H1 (cell line): ENCODE measurements at regions not wholly inside any gene's neighbourhood (a gene's known extent, or its start where the extent isn't known, plus 50 kb on each side); places are given as distances from the start of the nearest gene placed in this dataset.

ENCODE experiments used
- CTCF ChIA-PET: fragments of 300-600 bp; sonication (Branson Sonifier 250); formaldehyde crosslinking; loops from one replicate; lab custom pipeline; 2021; ENCODE audit not compliant: partially characterized antibody; lab: Charles Lee
- POLR2A ChIA-PET: fragments of 300-600 bp; sonication (Branson Sonifier 250); formaldehyde crosslinking; loops from one replicate; lab custom pipeline; 2021; ENCODE audit warnings: inconsistent platforms; ENCODE audit not compliant: partially characterized antibody; lab: Charles Lee
- DNase-seq, 2 experiments: peaks; one replicate each; pipeline versions ENCODE4 v3.0.0 to v3.0.0-alpha.2; 2010 to 2022; ENCODE audit warnings: low spot score in 2 of 2, low read depth in 1 of 2, mixed read lengths in 1 of 2
- FAIRE-seq: peaks from 2 replicates; lab custom pipeline; 2011; peaks lifted over from hg19 to GRCh38; lab: Jason Lieb, UNC
- H2AFZ ChIP-seq: 2 replicates; pipeline ENCODE4 v1.8.1; 2012; ENCODE audit warnings: low read length, inconsistent platforms
- H2AK5ac ChIP-seq: 2 replicates; pipeline ENCODE4 v1.6.1; 2013; ENCODE audit warnings: low read depth, low read length
- H2BK120ac ChIP-seq: replicated peaks from 2 replicates; pipeline ENCODE3; 2013; ENCODE audit warnings: low read depth, low read length, inconsistent platforms
- H2BK12ac ChIP-seq: 2 replicates; pipeline ENCODE4 v1.6.1; 2013; ENCODE audit warnings: low read depth, low read length
- H2BK15ac ChIP-seq: 2 replicates; pipeline ENCODE4 v1.6.1; 2013; ENCODE audit warnings: low read length
- H2BK20ac ChIP-seq: 2 replicates; pipeline ENCODE4 v1.6.1; 2013; ENCODE audit warnings: low read length
- H2BK5ac ChIP-seq: 2 replicates; pipeline ENCODE4 v1.6.1; 2013; ENCODE audit warnings: low read depth, low read length
- H3K14ac ChIP-seq: 2 replicates; pipeline ENCODE4 v1.6.1; 2013; ENCODE audit warnings: inconsistent platforms; ENCODE audit not compliant: insufficient read length
- H3K18ac ChIP-seq: 2 replicates; pipeline ENCODE4 v1.6.1; 2013; ENCODE audit warnings: low read length; ENCODE audit errors: extremely low read depth
- H3K23ac ChIP-seq: 2 replicates; pipeline ENCODE4 v1.6.1; 2013; ENCODE audit warnings: inconsistent platforms; ENCODE audit not compliant: insufficient read length
- H3K23me2 ChIP-seq: 2 replicates; pipeline ENCODE4 v1.6.1; 2013; ENCODE audit warnings: low read depth, low read length
- H3K27ac ChIP-seq: 2 replicates; pipeline ENCODE4 v1.6.1; 2011; ENCODE audit warnings: low read depth, low read length, inconsistent platforms
- H3K27me3 ChIP-seq, 4 experiments: replicated peaks in 1 of 4; 1 replicate in 1 of 4; 2 replicates in 3 of 4; pipeline versions ENCODE4 v1.6.1 to v1.8.1; 2011 to 2013; ENCODE audit warnings: low read length in 3 of 4, mild to moderate bottlenecking in 3 of 4, inconsistent platforms in 2 of 4, mixed read lengths in 2 of 4, moderate library complexity in 1 of 4; ENCODE audit not compliant: control insufficient read depth in 3 of 4, insufficient read depth in 3 of 4; ENCODE audit errors: extremely low read depth in 1 of 4
- H3K36me3 ChIP-seq, 4 experiments: 2 replicates each; pipeline versions ENCODE4 v1.6.1 to v1.8.1; 2011 to 2013; ENCODE audit warnings: mild to moderate bottlenecking in 4 of 4, low read length in 3 of 4, moderate library complexity in 2 of 4, control low read depth in 1 of 4, inconsistent platforms in 1 of 4; ENCODE audit not compliant: insufficient read depth in 4 of 4, control insufficient read depth in 2 of 4
- H3K4ac ChIP-seq: replicated peaks from 2 replicates; pipeline ENCODE3; 2013; ENCODE audit warnings: low read length, low read depth, mixed read lengths, inconsistent platforms; ENCODE audit not compliant: insufficient read length
- H3K4me1 ChIP-seq, 4 experiments: replicated peaks in 1 of 4; 1 replicate in 1 of 4; 2 replicates in 3 of 4; pipeline versions ENCODE4 v1.6.1 to v1.8.1; 2011 to 2013; ENCODE audit warnings: low read length in 3 of 4, inconsistent platforms in 2 of 4, mixed read lengths in 1 of 4; ENCODE audit not compliant: insufficient read depth in 4 of 4, control insufficient read depth in 3 of 4
- H3K4me2 ChIP-seq, 2 experiments: 2 replicates each; pipeline versions ENCODE4 v1.6.1 to v1.8.1; 2011 to 2013; ENCODE audit warnings: low read depth in 2 of 2, low read length in 2 of 2, control low read depth in 1 of 2, inconsistent platforms in 1 of 2, mild to moderate bottlenecking in 1 of 2; ENCODE audit not compliant: insufficient read depth in 1 of 2
- H3K4me3 ChIP-seq, 4 experiments: fragments of 200-600, 300-600 bp in 1 of 4; sonication (generic), shearing (Covaris generic), sonication (Bioruptor Twin) in 1 of 4; 2 replicates each; pipeline versions ENCODE4 v1.5.1 to v1.8.1; 2011 to 2016; ENCODE audit warnings: low read length in 4 of 4, low read depth in 3 of 4, control low read depth in 2 of 4, inconsistent platforms in 2 of 4, mild to moderate bottlenecking in 2 of 4, mixed read lengths in 1 of 4, moderate library complexity in 1 of 4; ENCODE audit not compliant: insufficient read depth in 2 of 4; ENCODE audit errors: extremely low read depth in 1 of 4
- H3K56ac ChIP-seq: replicated peaks from 2 replicates; pipeline ENCODE3; 2013; ENCODE audit warnings: low read depth, mild to moderate bottlenecking, mixed read lengths, low read length, inconsistent platforms; ENCODE audit not compliant: insufficient read length
- H3K79me1 ChIP-seq: 2 replicates; pipeline ENCODE4 v1.6.1; 2013; ENCODE audit warnings: low read depth, low read length, control low read depth
- H3K79me2 ChIP-seq, 2 experiments: 2 replicates each; pipeline versions ENCODE4 v1.6.1 to v1.8.1; 2012 to 2013; ENCODE audit warnings: low read length in 2 of 2, mild to moderate bottlenecking in 2 of 2, inconsistent platforms in 1 of 2; ENCODE audit not compliant: insufficient read depth in 2 of 2, control insufficient read depth in 1 of 2
- H3K9ac ChIP-seq, 4 experiments: replicated peaks in 1 of 4; 1 replicate in 1 of 4; 2 replicates in 3 of 4; pipeline versions ENCODE4 v1.6.1 to v1.8.1; 2011 to 2013; ENCODE audit warnings: low read depth in 3 of 4, low read length in 3 of 4, control low read depth in 2 of 4, mild to moderate bottlenecking in 2 of 4, moderate library complexity in 2 of 4, inconsistent platforms in 1 of 4; ENCODE audit errors: extremely low read depth in 1 of 4
- H3K9me3 ChIP-seq, 2 experiments: 2 replicates each; pipeline versions ENCODE4 v1.6.1 to v1.8.1; 2012 to 2013; ENCODE audit warnings: mild to moderate bottlenecking in 2 of 2, moderate library complexity in 2 of 2, control low read depth in 1 of 2, inconsistent platforms in 1 of 2, low read depth in 1 of 2, low read length in 1 of 2, mixed read lengths in 1 of 2; ENCODE audit not compliant: insufficient read depth in 2 of 2
- H4K20me1 ChIP-seq, 2 experiments: replicated peaks in 1 of 2; 2 replicates each; pipeline versions ENCODE3 to v1.8.1; 2011 to 2013; ENCODE audit warnings: inconsistent platforms in 2 of 2, low read length in 2 of 2, mild to moderate bottlenecking in 1 of 2; ENCODE audit not compliant: insufficient read depth in 2 of 2, control insufficient read depth in 1 of 2
- H4K5ac ChIP-seq: 2 replicates; pipeline ENCODE4 v1.6.1; 2013; ENCODE audit warnings: low read length, low read depth, mixed read lengths, inconsistent platforms; ENCODE audit not compliant: insufficient read length
- H4K8ac ChIP-seq: 2 replicates; pipeline ENCODE4 v1.8.0; 2013; ENCODE audit warnings: mild to moderate bottlenecking, moderate library complexity, low read length, inconsistent platforms; ENCODE audit not compliant: insufficient read depth; ENCODE audit errors: extremely low read depth
- H4K91ac ChIP-seq: replicated peaks from 2 replicates; pipeline ENCODE3; 2013; ENCODE audit warnings: low read length, mixed read lengths, inconsistent platforms; ENCODE audit not compliant: insufficient read length
- BRCA1 ChIP-seq: IDR thresholded peaks from 2 replicates; pipeline ENCODE4 v1.6.1; 2012; ENCODE audit warnings: low read depth, low read length, improper control_type of control experiment
- GABPA ChIP-seq: IDR thresholded peaks from 2 replicates; pipeline ENCODE4 v1.6.1; 2011; ENCODE audit warnings: mild to moderate bottlenecking, low read length, moderate library complexity, borderline replicate concordance; ENCODE audit not compliant: insufficient read depth
- GTF2F1 ChIP-seq: IDR thresholded peaks from 2 replicates; pipeline ENCODE4 v1.6.1; 2012; ENCODE audit warnings: low read depth, low read length, improper control_type of control experiment, borderline replicate concordance
- WGBS, 2 experiments: shearing (Covaris generic) in 1 of 2; methylation state at CpG; one replicate each; pipeline versions ENCODE4 v1.1.6 to v1.1.7; 2013 to 2015; ENCODE audit warnings: low lambda C conversion rate in 2 of 2, mixed read lengths in 2 of 2, inconsistent platforms in 1 of 2, low coverage in 1 of 2, missing lambda C conversion rate in 1 of 2; ENCODE audit not compliant: insufficient replicate concordance in 2 of 2, insufficient coverage in 1 of 2, insufficient read length in 1 of 2; ENCODE audit errors: extremely low coverage in 1 of 2, missing lambda C conversion rate in 1 of 2; 5-methylcytosine and 5-hydroxymethylcytosine counted together

- Histone ChIP-seq H3K36me3 (no peaks in the 10 kb centered on the region), H3K56ac (no peak overlapping the region), H3K27me3 (no peaks in the 10 kb centered on the region), H2AK5ac (no peak overlapping the region), H3K9me3 (peaks cover 3 to 15% of the 10 kb centered on the region in 2 experiments; a peak in 1 of 4 replicates), H3K23me2 (no peaks in the 10 kb centered on the region), H4K8ac (no peak overlapping the region), H3K4me2 (no peak overlapping the region), H3K79me1 (no peaks in the 10 kb centered on the region), H2BK12ac (no peak overlapping the region), H2BK20ac (no peak overlapping the region), H3K4ac (no peak overlapping the region), H2BK15ac (no peak overlapping the region), H3K18ac (no peak overlapping the region), H2AFZ (no peak overlapping the region), H4K5ac (no peak overlapping the region), H3K23ac (no peak overlapping the region), H4K91ac (no peak overlapping the region), H3K9ac (no peak overlapping the region), H3K14ac (no peak overlapping the region), H2BK5ac (no peak overlapping the region), H3K27ac (no peak overlapping the region), H3K4me3 (no peak overlapping the region), H2BK120ac (no peak overlapping the region), H4K20me1 (no peaks in the 10 kb centered on the region), H3K4me1 (no peaks in the 10 kb centered on the region), H3K79me2 (no peaks in the 10 kb centered on the region)
- WGBS, 2 experiments: 85% methylated on average over 4 of the region's 4 CpGs; no CpG with 5 or more reads in 1 of the 2 experiments
- POLR2A ChIA-PET: no interaction called here
- FAIRE-seq (no peak), DNase-seq (no peak)
- CTCF ChIA-PET: no interaction called here
- TF ChIP-seq BRCA1 (no peak), GABPA (no peak), GTF2F1 (no peak)
Measured at GRCh38 chr18:22666411-22666940, 248.8 kb upstream of the CTAGE1 start.
